Lower lobe of right lung (tissue), 2 donors: ENCODE measurements at regions not wholly inside any gene's neighbourhood (a gene's known extent, or its start where the extent isn't known, plus 50 kb on each side); places are given as distances from the start of the nearest gene placed in this dataset.

Experiments
- ATAC-seq, 2 donors: fragments of 200-7000 bp; cut with Tn5 transposase; one replicate each; pipeline ENCODE4 v1.9.1; 2020 to 2022; ENCODE audit warnings: mild to moderate bottlenecking in 2 of 2, moderate library complexity in 2 of 2
- DNase-seq: peaks from one replicate; pipeline ENCODE4 v3.0.0-alpha.2; 2020
- H3K27ac ChIP-seq: fragments of 200-600 bp; one replicate; pipeline ENCODE4 v1.8.0; 2022
- H3K27me3 ChIP-seq: fragments of 200-600 bp; one replicate; pipeline ENCODE4 v1.8.0; 2022; ENCODE audit warnings: low read depth
- H3K36me3 ChIP-seq: fragments of 200-600 bp; one replicate; pipeline ENCODE4 v1.8.0; 2022; ENCODE audit warnings: mild to moderate bottlenecking
- H3K4me1 ChIP-seq: fragments of 200-600 bp; one replicate; pipeline ENCODE4 v1.8.0; 2022
- H3K4me3 ChIP-seq: fragments of 200-600 bp; one replicate; pipeline ENCODE4 v1.8.0; 2022; ENCODE audit warnings: mild to moderate bottlenecking
- H3K9me3 ChIP-seq: fragments of 200-600 bp; one replicate; pipeline ENCODE4 v1.8.0; 2022
- CTCF ChIP-seq: fragments of 200-600 bp; IDR thresholded peaks from one replicate; pipeline ENCODE4 v1.8.0; 2022; ENCODE audit warnings: antibody characterized with exemption, mild to moderate bottlenecking
- intact Hi-C: fragments of 100-400 bp; cut with DNase I; formaldehyde crosslinking; loops from one replicate; pipeline ENCODE4 v1.11.0; 2022
- donor health status: DM: no; HTN: yes; CAD: no; lungs with severe emphysema.

DNA sequence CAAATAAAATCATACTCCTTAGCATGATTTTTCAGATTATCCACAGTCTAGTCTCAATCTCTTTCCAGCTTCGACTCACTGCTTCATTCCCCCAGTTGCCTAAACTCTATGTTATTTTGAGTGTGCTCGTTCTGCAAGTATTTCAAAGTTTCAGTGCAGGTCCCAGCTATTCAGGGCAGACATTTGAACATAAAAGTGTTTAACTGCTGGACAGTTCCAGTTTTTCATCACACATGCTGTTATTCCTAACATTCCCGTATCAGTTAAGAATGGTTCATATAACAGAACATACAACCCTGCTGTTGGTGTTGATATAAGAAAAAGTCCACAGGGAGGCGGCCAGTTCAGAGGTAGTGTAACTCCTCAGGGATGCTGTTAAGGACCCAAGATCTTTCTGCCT is 113.3 kb downstream of the SLIT2 start:
- H3K36me3 ChIP-seq = no peaks in the 10 kb centered on the region
- TF ChIP-seq CTCF = no peak
- intact Hi-C loops = no loop called here

GRCh38 chr4:20367446-20367845 is 115.7 kb downstream of the SLIT2 start:
- no peak for ATAC-seq
- DNase-seq = no peak
- TF ChIP-seq CTCF = no peak
- no peak overlapping the region for H3K27ac ChIP-seq
- H3K4me3 ChIP-seq = no peak overlapping the region
- H3K9me3 ChIP-seq = no peaks in the 10 kb centered on the region
- H3K36me3 ChIP-seq = no peaks in the 10 kb centered on the region
- H3K4me1 ChIP-seq = no peaks in the 10 kb centered on the region
- no peaks in the 10 kb centered on the region for H3K27me3 ChIP-seq
- intact Hi-C loops = no loop called here

More for the DNA sequence above, 113.3 kb downstream of the SLIT2 start:
- no peaks in the 10 kb centered on the region for H3K27me3 ChIP-seq
- H3K27ac ChIP-seq = no peak overlapping the region
- no peaks in the 10 kb centered on the region for H3K4me1 ChIP-seq
- no peaks in the 10 kb centered on the region for H3K9me3 ChIP-seq
- DNase-seq (no peak), ATAC-seq (no peak)
- no peak overlapping the region for H3K4me3 ChIP-seq

GRCh38 chr4:20368926-20369325 is 117.2 kb downstream of the SLIT2 start:
- H3K36me3 ChIP-seq = no peaks in the 10 kb centered on the region
- H3K4me1 ChIP-seq = no peaks in the 10 kb centered on the region
- H3K9me3 ChIP-seq = no peaks in the 10 kb centered on the region
- ATAC-seq (no peak), DNase-seq (no peak)
- intact Hi-C loops = no loop called here
- H3K27ac ChIP-seq = no peak overlapping the region
- TF ChIP-seq CTCF = no peak
- no peaks in the 10 kb centered on the region for H3K27me3 ChIP-seq
- no peak overlapping the region for H3K4me3 ChIP-seq

DNA sequence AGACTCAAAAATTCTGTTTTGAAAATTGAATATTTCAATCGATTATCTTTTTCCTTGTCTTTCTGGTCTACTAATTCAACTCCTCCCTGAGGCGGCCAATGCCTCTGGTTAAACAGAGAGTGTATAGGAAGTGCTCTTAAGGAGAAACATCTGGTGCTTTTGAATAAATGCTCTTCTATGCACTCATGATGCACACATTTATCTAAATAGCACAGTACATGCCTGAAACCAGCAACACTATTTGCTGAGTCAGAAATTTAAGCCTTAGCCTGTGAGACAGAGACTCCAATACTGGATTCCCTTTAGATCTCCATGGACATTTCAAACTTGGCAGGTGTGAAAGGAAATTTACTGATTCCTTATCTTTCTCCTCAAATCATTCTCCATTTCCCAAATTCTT is 118.6 kb downstream of the SLIT2 start:
- intact Hi-C loops = no loop called here
- no peaks in the 10 kb centered on the region for H3K36me3 ChIP-seq
- no peak overlapping the region for H3K4me3 ChIP-seq
- TF ChIP-seq CTCF = no peak
- H3K4me1 ChIP-seq = no peaks in the 10 kb centered on the region
- H3K27me3 ChIP-seq = no peaks in the 10 kb centered on the region
- H3K27ac ChIP-seq = no peak overlapping the region
- DNase-seq (no peak), ATAC-seq (no peak)
- H3K9me3 ChIP-seq = no peaks in the 10 kb centered on the region

DNA sequence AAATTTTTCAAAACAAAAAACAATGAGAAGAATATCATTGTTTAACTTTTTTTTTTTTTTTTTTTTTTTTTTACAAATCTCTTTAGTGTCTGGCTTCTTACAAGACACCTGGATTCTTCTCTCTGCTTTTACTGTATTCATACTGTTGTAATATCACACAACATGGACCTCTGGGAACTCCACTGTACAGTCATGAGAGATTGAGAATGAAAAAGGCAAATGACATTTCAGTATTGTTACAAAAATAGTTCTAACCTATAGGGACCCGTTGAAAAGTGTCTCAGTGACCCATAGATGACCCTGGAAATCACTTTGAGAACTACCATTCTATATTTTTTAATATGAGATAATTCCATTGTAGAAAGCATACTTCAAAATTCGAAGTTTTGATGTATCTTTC is 124.4 kb downstream of the SLIT2 start:
- intact Hi-C loops = no loop called here
- no peak for ATAC-seq

More for the DNA sequence above, 124.4 kb downstream of the SLIT2 start:
- Histone ChIP-seq H3K9me3 (no peaks in the 10 kb centered on the region), H3K4me1 (no peaks in the 10 kb centered on the region), H3K27me3 (no peaks in the 10 kb centered on the region), H3K4me3 (no peak overlapping the region), H3K36me3 (no peaks in the 10 kb centered on the region), H3K27ac (no peak overlapping the region)
- no peak for DNase-seq
- no peak for TF ChIP-seq CTCF
